GM21360 (cell line): ENCODE measurements at regions not wholly inside any gene's neighbourhood (a gene's known extent, or its start where the extent isn't known, plus 50 kb on each side); places are given as distances from the start of the nearest gene placed in this dataset.

Source experiments
- ATAC-seq: cut with Tn5 transposase; IDR thresholded peaks from one replicate; pipeline ENCODE4 v1.9.1; 2021; ENCODE audit warnings: mild to moderate bottlenecking, moderate library complexity; ENCODE audit not compliant: unreplicated experiment

- ATAC-seq, result no peak
These were observed 133.6 kb upstream of the SESN3 start for GRCh38 chr11:95364324-95365295.

- no peak for ATAC-seq
These were observed 132.7 kb upstream of the SESN3 start for GRCh38 chr11:95363708-95364107.

GRCh38 chr11:95363164-95363563 is 132.2 kb upstream of the SESN3 start:
- no peak for ATAC-seq

- no peak for ATAC-seq
These were observed 130.2 kb upstream of the SESN3 start for GRCh38 chr11:95361180-95361579.

DNA sequence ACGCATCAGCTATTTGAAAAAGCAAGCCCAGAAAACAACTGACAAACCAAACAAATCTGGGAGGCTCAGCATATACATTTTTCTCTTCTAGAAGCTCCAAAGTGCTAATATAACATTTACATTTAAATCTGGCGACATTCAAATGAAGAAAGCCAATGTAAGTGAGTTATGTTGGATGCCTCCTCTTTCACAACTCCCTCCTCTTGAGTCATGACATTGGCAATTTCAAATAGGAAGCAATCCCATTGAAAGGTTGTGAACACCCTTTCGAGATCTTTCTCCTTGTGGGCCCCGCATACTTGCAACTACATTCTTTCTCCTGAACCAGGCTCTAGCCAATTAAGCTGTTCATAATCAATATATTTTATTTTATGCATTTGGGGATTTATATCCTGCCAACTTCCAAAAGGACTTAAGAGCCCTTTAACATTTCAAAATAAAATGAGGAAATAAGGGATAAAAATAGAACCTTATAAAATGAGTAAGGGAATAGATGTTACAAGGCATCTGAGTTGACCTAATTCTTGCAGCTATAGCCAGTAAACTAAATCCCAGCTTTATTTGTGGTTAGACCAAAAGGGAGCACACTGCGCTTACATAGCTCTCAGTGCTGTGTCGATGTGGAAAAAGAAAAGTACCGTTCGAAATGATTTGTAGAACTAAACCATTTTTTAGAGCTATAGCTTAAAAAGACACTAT is 129.5 kb upstream of the SESN3 start:
- no peak for ATAC-seq

DNA sequence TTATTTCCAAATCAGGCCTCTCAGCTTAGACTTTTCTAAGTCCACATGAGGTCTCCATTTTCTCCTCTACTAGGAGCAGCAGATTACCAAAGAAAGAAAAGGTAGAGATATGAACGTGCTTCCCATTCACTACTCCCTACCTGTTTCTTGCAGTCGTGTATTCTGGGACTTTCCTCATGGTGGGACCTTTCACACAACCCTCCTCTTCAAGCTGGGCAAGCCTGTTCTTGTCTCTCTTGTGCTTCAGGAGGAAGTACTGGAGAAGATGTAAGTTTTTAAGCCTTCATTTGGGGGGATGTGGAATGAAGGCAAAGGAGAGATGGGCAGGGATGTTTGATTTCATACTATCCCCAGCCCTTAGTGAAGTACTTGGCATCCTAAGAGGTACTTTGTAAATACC is 128.8 kb upstream of the SESN3 start:
- ATAC-seq, result no peak

DNA sequence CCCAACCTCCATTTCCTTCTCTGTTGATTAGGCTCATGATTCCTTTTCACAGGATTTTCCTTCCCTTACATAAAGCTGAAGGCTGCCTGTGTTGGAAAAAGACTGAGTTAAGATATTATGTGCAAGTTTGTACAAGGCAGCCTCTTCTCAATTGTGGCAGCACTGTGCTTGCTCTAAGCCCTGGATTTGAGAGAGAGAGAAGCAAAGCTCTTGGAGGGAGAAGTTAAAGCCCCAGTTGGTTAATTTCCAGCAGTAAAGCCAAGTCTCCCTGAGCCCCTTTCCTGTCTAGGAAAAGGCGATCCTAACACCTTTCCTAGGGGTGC is 128.3 kb upstream of the SESN3 start:
- ATAC-seq, result no peak

DNA sequence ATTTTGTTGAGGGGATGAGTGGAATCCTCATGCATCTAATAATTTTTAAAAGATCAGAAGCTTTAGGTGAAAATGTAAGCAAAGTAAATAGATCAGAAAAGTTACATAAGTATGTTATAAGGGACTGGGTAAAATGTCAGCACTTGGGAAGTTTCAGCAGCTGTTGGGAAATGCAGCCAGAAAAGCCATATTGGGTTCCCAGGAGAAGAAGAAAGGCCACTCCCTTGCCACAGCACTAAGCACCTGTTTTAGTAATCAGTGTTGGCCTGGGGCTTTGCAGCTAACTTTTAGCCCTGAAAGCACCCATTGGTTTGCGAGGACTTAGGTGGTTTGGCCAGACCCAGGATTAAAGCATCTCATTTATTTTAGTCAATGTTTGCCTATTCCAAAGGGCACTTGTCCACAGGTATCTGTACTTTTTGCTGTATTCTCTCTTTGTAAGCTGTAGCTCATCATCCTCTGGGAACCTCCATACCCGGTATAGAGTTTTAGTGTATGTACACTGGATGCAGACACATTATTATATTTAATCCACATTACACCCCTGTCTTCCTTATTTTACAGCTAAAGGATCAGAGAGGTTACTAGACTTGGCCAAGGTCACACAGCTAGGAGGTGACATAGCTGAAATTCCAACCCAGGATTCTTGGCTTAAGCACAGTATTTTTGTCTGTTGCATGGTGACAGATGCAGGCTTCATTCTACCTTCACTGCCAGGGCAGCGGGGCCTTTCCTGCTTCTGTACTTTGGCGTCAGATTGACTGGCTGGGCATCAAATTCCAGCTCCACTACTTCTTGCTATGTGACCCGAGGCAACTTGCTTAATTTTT is 127.7 kb upstream of the SESN3 start:
- ATAC-seq, result no peak

DNA sequence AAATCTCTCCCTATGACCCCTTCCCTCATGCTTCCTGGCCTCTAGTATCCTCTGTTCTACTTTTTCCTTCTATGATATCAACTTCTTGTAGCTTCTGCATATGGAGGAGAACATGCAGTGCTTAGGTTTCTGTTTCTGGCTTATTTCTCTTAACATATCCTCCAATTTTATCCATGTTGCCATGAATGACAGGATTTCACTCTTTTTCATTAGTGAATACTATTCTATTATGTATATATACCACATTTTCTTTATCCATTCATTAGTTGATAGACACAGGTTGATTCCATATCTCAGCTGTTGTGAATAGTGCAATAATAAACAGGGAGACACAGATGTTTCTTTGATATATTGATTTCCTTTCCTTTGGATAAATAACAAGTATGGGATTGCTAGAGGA is 123.3 kb upstream of the SESN3 start:
- ATAC-seq, result no peak

DNA sequence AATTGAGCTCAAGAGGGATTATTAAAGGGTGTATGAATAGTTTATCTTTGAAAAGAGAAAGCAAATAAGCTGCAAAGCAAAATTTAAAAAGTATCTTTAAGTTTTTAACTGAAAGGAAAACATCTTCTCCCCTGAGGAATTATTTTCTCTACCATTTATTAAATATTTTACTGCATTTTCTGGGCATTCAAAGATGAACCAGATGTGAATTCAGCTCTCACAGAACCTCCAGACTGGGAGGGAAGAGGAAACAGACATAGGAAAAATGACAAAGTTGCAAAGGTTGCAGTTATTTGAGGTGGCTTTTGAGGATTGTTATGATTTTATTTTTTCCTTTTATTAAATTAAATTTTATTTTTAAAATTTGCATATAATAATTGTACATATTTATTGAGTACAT is 122.7 kb upstream of the SESN3 start:
- ATAC-seq, result no peak

GRCh38 chr11:95352733-95353346 is 121.8 kb upstream of the SESN3 start:
- ATAC-seq, result no peak

GRCh38 chr11:95349345-95349942 is 118.4 kb upstream of the SESN3 start:
- ATAC-seq, result no peak

DNA sequence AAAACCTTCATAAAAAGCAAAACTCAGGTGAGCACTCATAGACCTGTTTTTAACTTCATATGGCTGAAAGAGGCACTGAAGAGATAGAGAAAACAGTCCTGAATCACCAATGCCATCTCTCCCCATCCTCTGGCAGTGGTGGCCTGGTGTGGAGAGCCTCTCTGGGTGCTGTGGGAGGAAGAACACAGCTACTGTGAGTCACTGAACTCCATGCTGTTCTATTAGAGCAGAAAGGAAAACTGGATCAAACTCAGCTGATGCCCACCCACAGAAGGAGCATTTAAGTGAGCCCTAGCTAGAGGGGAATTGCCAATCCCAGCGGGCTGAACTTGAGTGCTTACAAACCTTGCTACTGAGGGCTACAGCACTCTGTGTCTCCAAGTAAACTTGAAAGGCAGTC is 115.3 kb upstream of the SESN3 start:
- ATAC-seq, result no peak

GRCh38 chr11:95345651-95346050 is 114.6 kb upstream of the SESN3 start:
- ATAC-seq, result peak; percentile 93

- ATAC-seq, result no peak
These were observed 114.1 kb upstream of the SESN3 start for GRCh38 chr11:95344932-95345642.

GRCh38 chr11:95341221-95341620 is 110.2 kb upstream of the SESN3 start:
- no peak for ATAC-seq

DNA sequence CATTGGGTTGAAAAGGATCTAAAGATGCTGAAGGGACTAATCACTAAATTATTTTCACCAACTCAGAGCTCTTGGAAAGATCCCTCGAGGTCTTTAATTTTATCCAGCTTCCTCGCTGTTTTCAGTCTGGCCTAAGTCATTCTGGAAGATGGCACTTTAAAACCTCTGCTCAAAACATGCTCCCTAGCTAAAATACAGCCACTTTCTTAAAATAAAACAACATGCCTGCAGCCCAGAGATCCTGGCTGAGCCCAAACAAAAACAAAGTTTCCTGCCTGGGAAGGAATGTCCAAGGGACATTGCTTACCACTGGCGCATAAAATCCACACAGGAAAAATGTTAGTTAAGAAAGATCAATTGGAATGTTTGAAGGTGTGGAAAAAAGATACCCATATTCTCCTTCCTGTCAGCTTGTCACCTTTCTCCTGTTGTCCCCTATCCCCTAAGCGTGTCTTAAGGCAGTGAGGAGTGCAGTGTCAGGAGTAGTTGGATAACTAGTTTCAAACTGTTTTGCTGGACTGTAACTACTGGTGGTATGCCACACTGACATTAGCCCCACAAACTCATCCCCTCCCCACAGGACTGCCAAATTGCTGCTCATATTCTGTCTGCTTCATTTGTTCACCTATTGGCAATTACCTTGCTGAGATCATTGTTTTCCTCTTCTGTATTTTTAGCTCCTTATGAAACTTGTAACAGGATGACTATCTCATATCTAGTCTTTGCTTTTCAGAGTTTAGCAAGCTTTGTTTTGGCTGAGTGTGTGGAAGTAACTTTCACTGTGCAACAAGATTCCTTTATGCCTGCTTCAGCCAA is 108.3 kb upstream of the SESN3 start:
- ATAC-seq, result peak; percentile 72

DNA sequence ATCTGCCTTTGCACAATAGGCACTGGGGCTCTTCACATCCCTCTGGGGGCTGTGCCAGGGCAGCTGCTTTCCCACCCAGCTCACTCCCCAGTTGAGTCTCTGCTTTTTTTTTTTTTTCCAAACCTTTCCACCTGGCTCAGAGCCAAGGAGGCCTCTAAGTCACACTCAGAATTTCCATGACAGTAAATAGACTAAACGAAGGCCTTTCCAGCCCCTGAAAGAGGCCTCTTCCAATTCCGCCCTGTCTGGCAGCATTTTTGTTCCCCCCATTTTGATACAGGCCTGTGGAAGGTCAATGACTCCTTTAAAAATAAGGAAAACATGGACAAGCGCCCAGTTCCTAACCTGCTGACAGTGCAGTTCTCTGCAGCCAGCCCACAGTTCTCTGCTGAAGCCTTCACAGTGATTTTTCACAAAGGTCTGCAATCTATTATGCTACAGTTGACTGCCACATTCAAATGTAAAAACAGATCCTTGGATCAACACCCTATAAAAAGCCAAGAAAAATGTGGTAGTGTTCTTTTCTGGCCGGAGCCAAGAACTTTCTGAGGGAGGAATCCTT is 107.5 kb upstream of the SESN3 start:
- no peak for ATAC-seq

- ATAC-seq, result peak; percentile 6
These were observed 107.0 kb upstream of the SESN3 start for GRCh38 chr11:95337972-95338429.
